ENCODE measurements at regions not wholly inside any gene's neighbourhood (a gene's known extent, or its start where the extent isn't known, plus 50 kb on each side); places are given as distances from the start of the nearest gene placed in this dataset.

GRCh38 chr15:75109736-75110130, 86.3 kb downstream of the PPCDC start:
- TF ChIP-seq, protein P1, sequence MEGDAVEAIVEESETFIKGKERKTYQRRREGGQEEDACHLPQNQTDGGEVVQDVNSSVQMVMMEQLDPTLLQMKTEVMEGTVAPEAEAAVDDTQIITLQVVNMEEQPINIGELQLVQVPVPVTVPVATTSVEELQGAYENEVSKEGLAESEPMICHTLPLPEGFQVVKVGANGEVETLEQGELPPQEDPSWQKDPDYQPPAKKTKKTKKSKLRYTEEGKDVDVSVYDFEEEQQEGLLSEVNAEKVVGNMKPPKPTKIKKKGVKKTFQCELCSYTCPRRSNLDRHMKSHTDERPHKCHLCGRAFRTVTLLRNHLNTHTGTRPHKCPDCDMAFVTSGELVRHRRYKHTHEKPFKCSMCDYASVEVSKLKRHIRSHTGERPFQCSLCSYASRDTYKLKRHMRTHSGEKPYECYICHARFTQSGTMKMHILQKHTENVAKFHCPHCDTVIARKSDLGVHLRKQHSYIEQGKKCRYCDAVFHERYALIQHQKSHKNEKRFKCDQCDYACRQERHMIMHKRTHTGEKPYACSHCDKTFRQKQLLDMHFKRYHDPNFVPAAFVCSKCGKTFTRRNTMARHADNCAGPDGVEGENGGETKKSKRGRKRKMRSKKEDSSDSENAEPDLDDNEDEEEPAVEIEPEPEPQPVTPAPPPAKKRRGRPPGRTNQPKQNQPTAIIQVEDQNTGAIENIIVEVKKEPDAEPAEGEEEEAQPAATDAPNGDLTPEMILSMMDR (conservative IDR thresholded peaks at IDR 0.05 in 1 of 2, IDR thresholded peaks at IDR 0.05 in 1 of 2; ENCODE audit: extremely low read depth in 1 of 2, insufficient read depth in 1 of 2, low read depth in 1 of 2, low read length in 2 of 2), result no peak
- TF ChIP-seq EZH2 (IDR thresholded peaks at IDR 0.05; ENCODE audit: borderline replicate concordance, low read length), result no peak
